ENCODE measurements at regions not wholly inside any gene's neighbourhood (a gene's known extent, or its start where the extent isn't known, plus 50 kb on each side); places are given as distances from the start of the nearest gene placed in this dataset.

DNA sequence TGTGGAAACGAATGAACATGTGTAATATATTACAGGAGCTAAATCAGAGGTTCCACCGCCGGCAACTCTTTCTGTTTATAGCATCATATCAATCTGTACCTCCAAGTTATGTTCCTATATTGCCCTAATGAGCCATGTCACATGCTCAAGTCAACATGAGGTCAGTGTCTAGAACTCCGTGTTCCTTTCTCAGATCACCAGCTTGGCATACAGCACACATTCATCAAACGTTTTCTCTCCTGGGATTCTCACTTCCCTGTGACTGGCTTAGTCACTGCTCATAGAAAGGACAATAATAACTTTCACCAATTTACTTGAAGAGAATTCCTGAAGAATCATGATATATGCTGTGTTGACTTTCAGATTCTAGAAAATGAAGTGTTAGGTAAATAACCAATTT is 532.0 kb upstream of the SPANXN1 start:
- TF ChIP-seq, protein P1, sequence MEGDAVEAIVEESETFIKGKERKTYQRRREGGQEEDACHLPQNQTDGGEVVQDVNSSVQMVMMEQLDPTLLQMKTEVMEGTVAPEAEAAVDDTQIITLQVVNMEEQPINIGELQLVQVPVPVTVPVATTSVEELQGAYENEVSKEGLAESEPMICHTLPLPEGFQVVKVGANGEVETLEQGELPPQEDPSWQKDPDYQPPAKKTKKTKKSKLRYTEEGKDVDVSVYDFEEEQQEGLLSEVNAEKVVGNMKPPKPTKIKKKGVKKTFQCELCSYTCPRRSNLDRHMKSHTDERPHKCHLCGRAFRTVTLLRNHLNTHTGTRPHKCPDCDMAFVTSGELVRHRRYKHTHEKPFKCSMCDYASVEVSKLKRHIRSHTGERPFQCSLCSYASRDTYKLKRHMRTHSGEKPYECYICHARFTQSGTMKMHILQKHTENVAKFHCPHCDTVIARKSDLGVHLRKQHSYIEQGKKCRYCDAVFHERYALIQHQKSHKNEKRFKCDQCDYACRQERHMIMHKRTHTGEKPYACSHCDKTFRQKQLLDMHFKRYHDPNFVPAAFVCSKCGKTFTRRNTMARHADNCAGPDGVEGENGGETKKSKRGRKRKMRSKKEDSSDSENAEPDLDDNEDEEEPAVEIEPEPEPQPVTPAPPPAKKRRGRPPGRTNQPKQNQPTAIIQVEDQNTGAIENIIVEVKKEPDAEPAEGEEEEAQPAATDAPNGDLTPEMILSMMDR (IDR thresholded peaks at IDR 0.05; ENCODE audit: low read length), result no peak
- no peak for TF ChIP-seq EZH2 (IDR thresholded peaks at IDR 0.05; ENCODE audit: borderline replicate concordance, low read length)
